ENCODE measurements at regions not wholly inside any gene's neighbourhood (a gene's known extent, or its start where the extent isn't known, plus 50 kb on each side); places are given as distances from the start of the nearest gene placed in this dataset.

DNA sequence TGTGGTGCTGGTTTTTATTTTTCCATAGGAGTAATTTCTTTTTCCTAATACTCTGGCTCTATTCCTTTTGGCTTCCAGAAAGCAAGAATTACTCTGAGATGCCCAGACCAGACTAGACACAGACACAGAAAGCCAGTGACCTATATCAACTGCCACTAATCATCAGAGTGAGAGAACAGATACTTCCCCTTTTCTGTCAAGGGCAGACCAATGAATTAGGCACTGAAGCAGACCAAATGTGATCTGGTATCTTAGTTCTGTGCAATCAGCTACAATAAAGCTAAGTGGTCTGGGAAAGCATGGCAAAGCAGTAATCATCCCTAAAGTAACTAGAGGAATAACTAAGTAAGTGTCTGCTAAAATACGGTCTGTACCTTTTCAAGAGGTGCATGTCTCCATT lies 239.1 kb downstream of the ELAVL2 start:
- H3K18ac ChIP-seq (ENCODE audit: low read depth, low read length) = no peak overlapping the region
- H3K4me1 ChIP-seq (ENCODE audit: control insufficient read depth, insufficient read depth, low read length) = no peaks in the 10 kb centered on the region
- H2AFZ ChIP-seq (replicated peaks; ENCODE audit: low read length, poor library complexity) = no peak overlapping the region
- H2BK20ac ChIP-seq (ENCODE audit: low read depth, low read length) = no peak overlapping the region
- intact Hi-C loops (cut with micrococcal nuclease) (no loop called here), dilution Hi-C loops (cut with HindIII; ENCODE audit: low sequenced_read_pairs, unreplicated experiment) (no loop called here), in situ Hi-C loops (cut with MboI; ENCODE audit: low sequenced_read_pairs) (no loop called here)
- no peak overlapping the region for H2BK120ac ChIP-seq (ENCODE audit: low read depth, low read length)
- H4K5ac ChIP-seq (ENCODE audit: low read depth, low read length) = no peak overlapping the region
- no peak overlapping the region for H3K4me3 ChIP-seq (ENCODE audit: insufficient read depth, low read depth, low read length)
- peaks cover 13% of the 10 kb centered on the region for H3K9me3 ChIP-seq (ENCODE audit: control insufficient read depth, insufficient read depth, low read length)
- H4K8ac ChIP-seq (ENCODE audit: low read depth in 2 of 2, low read length in 2 of 2) = no peak overlapping the region
- no peaks in the 10 kb centered on the region for H3K36me3 ChIP-seq (ENCODE audit: control insufficient read depth, insufficient read depth, low read length)
- H3K79me1 ChIP-seq (ENCODE audit: low read depth in 1 of 2, low read length in 2 of 2) = no peaks in the 10 kb centered on the region
- no peak overlapping the region for H2AK9ac ChIP-seq (replicated peaks; ENCODE audit: low read depth, low read length, poor library complexity)
- H3K9me1 ChIP-seq (ENCODE audit: insufficient read depth, low read length) = no peaks in the 10 kb centered on the region
- H3K14ac ChIP-seq (replicated peaks; ENCODE audit: low read depth, low read length) = no peak overlapping the region
- POLR2A ChIA-PET (ENCODE audit: unreplicated experiment) = no interaction called here
- H3K27ac ChIP-seq (ENCODE audit: insufficient read depth, low read length) = no peak overlapping the region
- no peak overlapping the region for H3K4ac ChIP-seq (ENCODE audit: low read depth, low read length)
- ATAC-seq (ENCODE audit: low read depth) (no peak), DNase-seq (no peak)
- H3K4me2 ChIP-seq (ENCODE audit: low read depth, low read length) = no peak overlapping the region
- WGBS, 2 experiments (ENCODE audit: extremely low coverage in 2 of 2, insufficient read length in 1 of 2) = no CpG with 5 or more reads among the region's 1 CpG
- no peak overlapping the region for H2BK5ac ChIP-seq (ENCODE audit: low read depth, low read length, poor library complexity, severe bottlenecking)
- H3K23ac ChIP-seq (ENCODE audit: low read depth, low read length) = no peak overlapping the region
- TF ChIP-seq SMC3 (IDR thresholded peaks at IDR 0.05; ENCODE audit: low read depth, low read length) (no peak), BHLHE40 (IDR thresholded peaks at IDR 0.05; ENCODE audit: low read depth, low read length) (no peak), MAZ (IDR thresholded peaks at IDR 0.05; ENCODE audit: borderline replicate concordance, low read depth, low read length) (no peak), MXI1 (IDR thresholded peaks at IDR 0.05; ENCODE audit: borderline replicate concordance, low read depth, low read length) (no peak), CHD1 (IDR thresholded peaks at IDR 0.05; ENCODE audit: low read depth, low read length) (no peak), RAD21 (IDR thresholded peaks at IDR 0.05; ENCODE audit: low read length) (no peak), CEBPB (IDR thresholded peaks at IDR 0.05; ENCODE audit: low read depth, low read length) (no peak), MAFK (IDR thresholded peaks at IDR 0.05; ENCODE audit: low read depth, low read length) (no peak), POLR2A (IDR thresholded peaks at IDR 0.05; ENCODE audit: low read depth, low read length) (no peak), RFX5 (IDR thresholded peaks at IDR 0.05; ENCODE audit: low read depth, low read length) (no peak), RCOR1 (IDR thresholded peaks at IDR 0.05; ENCODE audit: insufficient replicate concordance, low read length) (no peak), NFE2L2 (IDR thresholded peaks at IDR 0.05; ENCODE audit: low read depth, low read length) (no peak), FOS (IDR thresholded peaks at IDR 0.05; ENCODE audit: low read depth, low read length) (no peak)
- TF ChIP-seq, protein P1, sequence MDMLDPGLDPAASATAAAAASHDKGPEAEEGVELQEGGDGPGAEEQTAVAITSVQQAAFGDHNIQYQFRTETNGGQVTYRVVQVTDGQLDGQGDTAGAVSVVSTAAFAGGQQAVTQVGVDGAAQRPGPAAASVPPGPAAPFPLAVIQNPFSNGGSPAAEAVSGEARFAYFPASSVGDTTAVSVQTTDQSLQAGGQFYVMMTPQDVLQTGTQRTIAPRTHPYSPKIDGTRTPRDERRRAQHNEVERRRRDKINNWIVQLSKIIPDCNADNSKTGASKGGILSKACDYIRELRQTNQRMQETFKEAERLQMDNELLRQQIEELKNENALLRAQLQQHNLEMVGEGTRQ (IDR thresholded peaks at IDR 0.05; ENCODE audit: low read depth, low read length) = no peak
- TF ChIP-seq, protein P2, sequence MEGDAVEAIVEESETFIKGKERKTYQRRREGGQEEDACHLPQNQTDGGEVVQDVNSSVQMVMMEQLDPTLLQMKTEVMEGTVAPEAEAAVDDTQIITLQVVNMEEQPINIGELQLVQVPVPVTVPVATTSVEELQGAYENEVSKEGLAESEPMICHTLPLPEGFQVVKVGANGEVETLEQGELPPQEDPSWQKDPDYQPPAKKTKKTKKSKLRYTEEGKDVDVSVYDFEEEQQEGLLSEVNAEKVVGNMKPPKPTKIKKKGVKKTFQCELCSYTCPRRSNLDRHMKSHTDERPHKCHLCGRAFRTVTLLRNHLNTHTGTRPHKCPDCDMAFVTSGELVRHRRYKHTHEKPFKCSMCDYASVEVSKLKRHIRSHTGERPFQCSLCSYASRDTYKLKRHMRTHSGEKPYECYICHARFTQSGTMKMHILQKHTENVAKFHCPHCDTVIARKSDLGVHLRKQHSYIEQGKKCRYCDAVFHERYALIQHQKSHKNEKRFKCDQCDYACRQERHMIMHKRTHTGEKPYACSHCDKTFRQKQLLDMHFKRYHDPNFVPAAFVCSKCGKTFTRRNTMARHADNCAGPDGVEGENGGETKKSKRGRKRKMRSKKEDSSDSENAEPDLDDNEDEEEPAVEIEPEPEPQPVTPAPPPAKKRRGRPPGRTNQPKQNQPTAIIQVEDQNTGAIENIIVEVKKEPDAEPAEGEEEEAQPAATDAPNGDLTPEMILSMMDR (conservative IDR thresholded peaks at IDR 0.05; ENCODE audit: low read depth, low read length) = no peak
- TF ChIP-seq, protein P3, sequence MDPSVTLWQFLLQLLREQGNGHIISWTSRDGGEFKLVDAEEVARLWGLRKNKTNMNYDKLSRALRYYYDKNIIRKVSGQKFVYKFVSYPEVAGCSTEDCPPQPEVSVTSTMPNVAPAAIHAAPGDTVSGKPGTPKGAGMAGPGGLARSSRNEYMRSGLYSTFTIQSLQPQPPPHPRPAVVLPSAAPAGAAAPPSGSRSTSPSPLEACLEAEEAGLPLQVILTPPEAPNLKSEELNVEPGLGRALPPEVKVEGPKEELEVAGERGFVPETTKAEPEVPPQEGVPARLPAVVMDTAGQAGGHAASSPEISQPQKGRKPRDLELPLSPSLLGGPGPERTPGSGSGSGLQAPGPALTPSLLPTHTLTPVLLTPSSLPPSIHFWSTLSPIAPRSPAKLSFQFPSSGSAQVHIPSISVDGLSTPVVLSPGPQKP (IDR thresholded peaks at IDR 0.05; ENCODE audit: borderline replicate concordance, low read depth, low read length) = no peak
- H3K9ac ChIP-seq (ENCODE audit: low read depth, low read length) = no peak overlapping the region
- H3K27me3 ChIP-seq (ENCODE audit: control insufficient read depth, insufficient read depth, low read length) = no peaks in the 10 kb centered on the region
- H2AK5ac ChIP-seq (ENCODE audit: low read depth, low read length) = no peak overlapping the region
- BruUV-seq (replicated peaks) = no TSS peak
- H2BK15ac ChIP-seq (ENCODE audit: low read depth, low read length) = no peak overlapping the region
- no peak overlapping the region for H3K56ac ChIP-seq (ENCODE audit: extremely low read depth, insufficient read depth, low read length)
- H4K91ac ChIP-seq (ENCODE audit: insufficient read depth, low read depth, low read length) = no peak overlapping the region
- CTCF ChIA-PET = no interaction called here
- H4K20me1 ChIP-seq (ENCODE audit: insufficient read depth, low read length) = no peaks in the 10 kb centered on the region

Measured in IMR-90 (cell line).